Heart left ventricle (tissue), 16 donors: ENCODE measurements at regions not wholly inside any gene's neighbourhood (a gene's known extent, or its start where the extent isn't known, plus 50 kb on each side); places are given as distances from the start of the nearest gene placed in this dataset.

Source experiments
- ATAC-seq, 4 donors: fragments of 200-7000 bp; cut with Tn5 transposase; one replicate each; pipeline ENCODE4 v1.9.1; 2020 to 2022; ENCODE audit warnings: moderate library complexity in 4 of 4, mild to moderate bottlenecking in 3 of 4, moderate number of reproducible peaks in 1 of 4
- DNase-seq, 5 donors: peaks; one replicate each; pipeline ENCODE4 v3.0.0-alpha.2; 2020
- H3K27ac ChIP-seq, 12 donors: fragments of 200-600 bp; sonication (generic) in 4 of 12; one replicate each; pipeline versions ENCODE4 v1.5.0 to v1.8.0; 2016 to 2022; ENCODE audit warnings: mild to moderate bottlenecking in 2 of 12
- H3K27me3 ChIP-seq, 9 donors: fragments of 200-600 bp; sonication (generic) in 2 of 9; one replicate each; pipeline versions ENCODE4 v1.5.1 to v1.8.0; 2016 to 2022; ENCODE audit warnings: mild to moderate bottlenecking in 3 of 9
- H3K36me3 ChIP-seq, 9 donors: fragments of 200-600 bp; sonication (generic) in 2 of 9; one replicate each; pipeline versions ENCODE4 v1.5.0 to v1.8.0; 2018 to 2022; ENCODE audit warnings: mild to moderate bottlenecking in 2 of 9
- H3K4me1 ChIP-seq, 12 donors: fragments of 200-600 bp; sonication (generic) in 4 of 12; one replicate each; pipeline versions ENCODE4 v1.5.0 to v1.8.0; 2016 to 2022; ENCODE audit warnings: mild to moderate bottlenecking in 3 of 12
- H3K4me3 ChIP-seq, 12 donors: fragments of 200-600 bp; sonication (generic) in 4 of 12; one replicate each; pipeline versions ENCODE4 v1.5.0 to v1.8.0; 2017 to 2022; ENCODE audit warnings: mild to moderate bottlenecking in 9 of 12, moderate library complexity in 4 of 12
- H3K9me3 ChIP-seq, 12 donors: fragments of 200-600 bp; sonication (generic) in 4 of 12; one replicate each; pipeline versions ENCODE4 v1.5.0 to v1.8.0; 2016 to 2022; ENCODE audit warnings: mild to moderate bottlenecking in 1 of 12
- CTCF ChIP-seq, 12 donors: fragments of 200-600 bp; sonication (generic) in 4 of 12; IDR thresholded peaks; one replicate each; pipeline versions ENCODE4 v1.5.0 to v1.8.0; 2018 to 2022; ENCODE audit warnings: antibody characterized with exemption in 12 of 12, mild to moderate bottlenecking in 5 of 12
- POLR2A ChIP-seq, 2 donors: fragments of 450-650 bp; IDR thresholded peaks; one replicate each; pipeline ENCODE4 v1.6.1; 2017; ENCODE audit warnings: antibody characterized with exemption in 2 of 2, mild to moderate bottlenecking in 2 of 2, moderate library complexity in 2 of 2
- WGBS, 4 donors: extraction: QIAGEN DNeasy Blood & Tissue Kit in 2 of 4; methylation state at CpG; one replicate each; pipeline versions ENCODE4 v1.1.5 to v1.1.7; 2013 to 2018; 5-methylcytosine and 5-hydroxymethylcytosine counted together
- intact Hi-C, 10 donors: fragments of 100-400 bp; cut with DNase I; formaldehyde crosslinking; loops; one replicate each; pipeline versions ENCODE4 v1.11.1 to v1.14.2; 2022
- donor health status: ischemic (EF 13 %, LVEDD 7.1; RV severe dilation, severe dysfunction).
- donor health status: healthy with polysubstance abuse.
- donor health status: DM: no; HTN: yes; CAD: no.
- donor health status: DM: no; HTN: no; CAD: no.
- donor health status: ischemic (EF 25% LVEDD 6.9; RV normal size, moderate dysfunction).
- donor health status: ischemic (EF 25% LVEDD 5.7; RV mildly dilated, moderate dysfunction).
- donor health status: healthy.
- donor health status: DM: yes; HTN: yes; CAD: no.
- donor health status: ischemic (EF 35%, LVEDD 5.7; RV mildly dilated, moderate dysfunction).
- donor health status: nonischemic (EF 11% LVEDD 7.7; RV severe dilation, severe dysfunction).
- donor health status: DM: yes; HTN: yes; CAD: no.
- donor health status: PGD.
- donor health status: ischemic (EF 29% LVEDD 5.4; RV normal size, mild dysfunction).
- donor health status: nonischemic (EF 23%, LVEDD 6.1; RV moderate dilation, normal function).

GRCh38 chr3:16066545-16066944 is 107.9 kb upstream of the GALNT15 start:
- ATAC-seq = no peak
- Histone ChIP-seq H3K27me3 (no peaks in the 10 kb centered on the region), H3K36me3 (no peaks in the 10 kb centered on the region), H3K4me3 (no peak overlapping the region), H3K27ac (no peak overlapping the region), H3K9me3 (no peaks in the 10 kb centered on the region), H3K4me1 (peaks cover 0 to 23% (median 7%) of the 10 kb centered on the region in 12 donors)
- TF ChIP-seq POLR2A (IDR thresholded peaks at IDR 0.05) (no peak), CTCF (IDR thresholded peaks at IDR 0.05) (no peak)
- intact Hi-C loops = no loop called here
- WGBS, 4 donors = 80 to 94% (median 91%) methylated on average over 1 of the region's 1 CpG
- DNase-seq = no peak

- Histone ChIP-seq H3K27ac (no peak overlapping the region), H3K27me3 (no peaks in the 10 kb centered on the region), H3K4me1 (peaks cover 0 to 23% (median 7%) of the 10 kb centered on the region in 12 donors), H3K36me3 (no peaks in the 10 kb centered on the region), H3K4me3 (no peak overlapping the region), H3K9me3 (no peaks in the 10 kb centered on the region)
- 90 to 94% (median 93%) methylated on average over 6 of the region's 6 CpGs for WGBS, 4 donors
- DNase-seq (no peak), ATAC-seq (no peak)
- TF ChIP-seq CTCF (IDR thresholded peaks at IDR 0.05) (no peak), POLR2A (IDR thresholded peaks at IDR 0.05) (no peak)
- intact Hi-C loops = no loop called here
These were observed 107.5 kb upstream of the GALNT15 start for GRCh38 chr3:16066975-16067374.

GRCh38 chr3:16067837-16068471 is 106.5 kb upstream of the GALNT15 start:
- TF ChIP-seq CTCF (IDR thresholded peaks at IDR 0.05) (no peak), POLR2A (IDR thresholded peaks at IDR 0.05) (no peak)
- Histone ChIP-seq H3K4me3 (no peak overlapping the region), H3K9me3 (no peaks in the 10 kb centered on the region), H3K27me3 (no peaks in the 10 kb centered on the region), H3K36me3 (no peaks in the 10 kb centered on the region), H3K4me1 (peaks cover 0 to 23% (median 7%) of the 10 kb centered on the region in 12 donors), H3K27ac (no peak overlapping the region)
- ATAC-seq (no peak), DNase-seq (no peak)
- intact Hi-C loops = no loop called here
- 86 to 96% (median 92%) methylated on average over 2 of the region's 2 CpGs for WGBS, 4 donors

- no peaks in the 10 kb centered on the region for H3K36me3 ChIP-seq
- no peaks in the 10 kb centered on the region for H3K27me3 ChIP-seq
- TF ChIP-seq CTCF (IDR thresholded peaks at IDR 0.05) = no peak
- no peak for TF ChIP-seq POLR2A (IDR thresholded peaks at IDR 0.05)
- DNase-seq (no peak), ATAC-seq (no peak)
- no peaks in the 10 kb centered on the region for H3K9me3 ChIP-seq
- H3K4me1 ChIP-seq = peaks cover 0 to 18% (median 7%) of the 10 kb centered on the region in 12 donors
- 90 to 96% (median 92%) methylated on average over 6 of the region's 6 CpGs for WGBS, 4 donors
- no peak overlapping the region for H3K4me3 ChIP-seq
- intact Hi-C loops = no loop called here
- no peak overlapping the region for H3K27ac ChIP-seq
These were observed 105.1 kb upstream of the GALNT15 start for GRCh38 chr3:16069149-16069922.
